ENCODE measurements at regions not wholly inside any gene's neighbourhood (a gene's known extent, or its start where the extent isn't known, plus 50 kb on each side); places are given as distances from the start of the nearest gene placed in this dataset.

- no peak for TF ChIP-seq USF2 (CRISPR knock-in tag; IDR thresholded peaks at IDR 0.05)
- TF ChIP-seq FOXJ3 (CRISPR knock-in tag; IDR thresholded peaks at IDR 0.05; ENCODE audit: borderline replicate concordance), result no peak
- no peak for TF ChIP-seq SMAD3 (CRISPR knock-in tag; IDR thresholded peaks at IDR 0.05; ENCODE audit: borderline replicate concordance)
- no peak for TF ChIP-seq CTCF (IDR thresholded peaks at IDR 0.05)
- TF ChIP-seq FOXK1 (CRISPR knock-in tag; IDR thresholded peaks at IDR 0.05), result no peak
- TF ChIP-seq ZNF138 (CRISPR knock-in tag; conservative IDR thresholded peaks at IDR 0.05), result no peak
These were observed 597.1 kb upstream of the USP24 start for GRCh38 chr1:55812281-55812680.
